MCF 10A (cell line): ENCODE measurements at regions not wholly inside any gene's neighbourhood (a gene's known extent, or its start where the extent isn't known, plus 50 kb on each side); places are given as distances from the start of the nearest gene placed in this dataset.

ENCODE experiments used
- BruUV-seq: library from RNA; stranded (reverse); fragments of 400-500 nt; replicated peaks from 2 replicates; lab custom pipeline; 2021; lab: Mats Ljungman, UMichigan
- CTCF ChIA-PET: fragments of 300-600 bp; sonication (Branson Sonifier 250); formaldehyde crosslinking; extraction: SDS; loops from one replicate; lab custom pipeline; 2021; ENCODE audit warnings: antibody characterized with exemption, inconsistent platforms; lab: Yijun Ruan, JAX
- POLR2A ChIA-PET: fragments of 300-600, 350-650 bp; sonication (Branson Sonifier 250); formaldehyde crosslinking; extraction: SDS; loops from one replicate; lab custom pipeline; 2020; ENCODE audit warnings: antibody characterized with exemption, inconsistent platforms; lab: Yijun Ruan, JAX
- DNase-seq: peaks from one replicate; pipeline ENCODE4 v3.0.0-alpha.2; 2018; ENCODE audit not compliant: unreplicated experiment
- H3K27ac Mint-ChIP-seq: one replicate; pipeline ENCODE4 v1.8.0; 2022; ENCODE audit warnings: mild to moderate bottlenecking, low read depth, mixed read lengths; ENCODE audit not compliant: unreplicated experiment
- H3K27me3 Mint-ChIP-seq: one replicate; pipeline ENCODE4 v1.8.0; 2022; ENCODE audit warnings: mixed read lengths; ENCODE audit not compliant: insufficient read depth, unreplicated experiment
- H3K36me3 Mint-ChIP-seq: one replicate; pipeline ENCODE4 v1.8.0; 2022; ENCODE audit warnings: mild to moderate bottlenecking, moderate library complexity, mixed read lengths; ENCODE audit not compliant: insufficient read depth, unreplicated experiment
- H3K4me1 Mint-ChIP-seq: one replicate; pipeline ENCODE4 v1.8.0; 2022; ENCODE audit warnings: mixed read lengths; ENCODE audit not compliant: insufficient read depth, unreplicated experiment
- H3K4me3 Mint-ChIP-seq: one replicate; pipeline ENCODE4 v1.8.0; 2022; ENCODE audit warnings: mild to moderate bottlenecking, moderate library complexity, mixed read lengths; ENCODE audit not compliant: unreplicated experiment
- H3K9me3 Mint-ChIP-seq: one replicate; pipeline ENCODE4 v1.8.0; 2022; ENCODE audit warnings: mixed read lengths; ENCODE audit not compliant: unreplicated experiment
- intact Hi-C: fragments of 100-400 bp; cut with micrococcal nuclease; formaldehyde crosslinking; loops from 2 replicates; pipeline ENCODE4 v1.14.1; 2022
- TF ChIP-seq, protein P1 (sequence below): fragments of 200-600 bp; IDR thresholded peaks from one replicate; pipeline ENCODE4 v1.8.0; 2022; ENCODE audit warnings: antibody characterized with exemption, mild to moderate bottlenecking; ENCODE audit not compliant: unreplicated experiment

DNA sequence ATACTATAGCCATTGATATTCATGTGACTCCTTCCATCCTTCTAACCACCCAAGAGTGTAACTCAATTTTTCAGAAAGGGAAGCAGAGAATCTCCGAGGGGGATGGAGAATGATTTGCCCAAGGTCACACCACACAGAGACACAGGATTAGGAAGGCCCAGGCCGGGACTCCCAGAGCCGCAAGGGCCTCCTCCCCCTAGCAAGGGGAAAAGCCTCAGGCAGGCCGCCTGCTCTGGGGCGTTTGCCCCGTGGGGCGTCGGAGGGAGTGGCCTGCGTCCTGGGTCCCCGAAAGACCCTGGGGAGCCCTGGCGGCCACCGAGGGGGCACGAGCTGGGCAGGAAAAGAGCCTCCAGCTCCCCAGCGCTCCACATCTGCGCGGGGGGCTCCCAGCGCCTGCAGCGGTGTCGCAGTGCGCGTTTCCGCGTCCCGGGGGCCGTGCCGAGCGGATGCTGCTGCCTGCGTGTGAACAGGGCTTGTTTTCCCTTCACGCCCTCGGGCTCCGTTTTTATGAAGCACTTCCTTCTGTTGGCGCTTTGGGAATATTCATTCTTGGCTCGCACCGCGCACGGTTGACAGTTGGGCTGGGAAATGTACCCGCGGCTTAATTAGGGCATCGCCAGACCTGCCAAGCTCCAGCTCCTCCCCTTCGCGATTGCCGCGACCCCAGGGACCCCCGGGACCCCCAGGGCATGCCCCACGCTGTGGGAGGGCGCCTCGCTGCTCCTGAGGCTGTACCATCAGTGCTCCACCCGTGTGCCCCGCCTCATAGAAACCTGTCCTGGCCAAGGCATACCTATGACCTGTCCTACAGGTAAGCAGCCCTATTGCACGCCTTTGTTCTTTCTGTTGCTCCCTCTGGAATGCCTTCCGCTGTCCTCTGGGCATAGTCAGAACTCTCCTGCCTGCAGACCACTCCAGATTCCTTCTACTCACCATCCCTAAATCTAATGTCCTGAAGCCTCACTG is 158.9 kb upstream of the GLI2 start:
- ChIA-PET CTCF (no interaction called here), POLR2A (no interaction called here)
- Mint-ChIP-seq H3K36me3 (peaks cover 6% of the 10 kb centered on the region), H3K9me3 (no peaks in the 10 kb centered on the region), H3K27ac (no peak overlapping the region), H3K4me1 (peaks cover 6% of the 10 kb centered on the region), H3K4me3 (no peak overlapping the region), H3K27me3 (no peaks in the 10 kb centered on the region)
- intact Hi-C loops: no loop called here
- DNase-seq: no peak
- TF ChIP-seq, protein P1, sequence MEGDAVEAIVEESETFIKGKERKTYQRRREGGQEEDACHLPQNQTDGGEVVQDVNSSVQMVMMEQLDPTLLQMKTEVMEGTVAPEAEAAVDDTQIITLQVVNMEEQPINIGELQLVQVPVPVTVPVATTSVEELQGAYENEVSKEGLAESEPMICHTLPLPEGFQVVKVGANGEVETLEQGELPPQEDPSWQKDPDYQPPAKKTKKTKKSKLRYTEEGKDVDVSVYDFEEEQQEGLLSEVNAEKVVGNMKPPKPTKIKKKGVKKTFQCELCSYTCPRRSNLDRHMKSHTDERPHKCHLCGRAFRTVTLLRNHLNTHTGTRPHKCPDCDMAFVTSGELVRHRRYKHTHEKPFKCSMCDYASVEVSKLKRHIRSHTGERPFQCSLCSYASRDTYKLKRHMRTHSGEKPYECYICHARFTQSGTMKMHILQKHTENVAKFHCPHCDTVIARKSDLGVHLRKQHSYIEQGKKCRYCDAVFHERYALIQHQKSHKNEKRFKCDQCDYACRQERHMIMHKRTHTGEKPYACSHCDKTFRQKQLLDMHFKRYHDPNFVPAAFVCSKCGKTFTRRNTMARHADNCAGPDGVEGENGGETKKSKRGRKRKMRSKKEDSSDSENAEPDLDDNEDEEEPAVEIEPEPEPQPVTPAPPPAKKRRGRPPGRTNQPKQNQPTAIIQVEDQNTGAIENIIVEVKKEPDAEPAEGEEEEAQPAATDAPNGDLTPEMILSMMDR: no peak
- BruUV-seq: no TSS peak

DNA sequence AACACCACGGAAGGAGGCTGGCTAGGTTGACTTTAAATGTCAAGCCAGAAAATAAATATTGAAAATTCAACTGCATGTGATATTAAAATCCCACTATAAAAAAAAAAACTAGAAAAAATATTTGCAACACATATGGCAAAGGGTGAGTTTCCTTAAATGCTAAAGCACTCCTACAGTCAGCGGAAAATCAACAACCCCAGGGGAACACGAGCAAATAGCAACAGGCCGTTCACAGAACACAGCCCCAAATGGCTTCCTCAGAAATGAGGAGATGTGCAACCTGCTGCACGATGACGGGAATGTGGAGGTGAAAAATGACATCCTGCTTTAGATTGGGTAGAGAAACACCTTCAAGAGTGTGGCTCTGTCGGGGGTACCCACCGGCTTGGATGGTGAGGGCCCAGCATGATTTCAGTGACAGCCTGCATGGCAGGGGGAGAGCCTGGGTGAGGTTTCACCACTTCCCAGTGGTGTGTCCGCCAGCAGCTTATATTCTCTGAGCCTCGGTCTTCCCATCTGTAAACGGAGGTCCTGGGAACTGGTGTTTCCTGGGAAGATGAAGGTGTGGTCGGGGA is 157.9 kb upstream of the GLI2 start:
- DNase-seq: no peak
- intact Hi-C loops: no loop called here

DNA sequence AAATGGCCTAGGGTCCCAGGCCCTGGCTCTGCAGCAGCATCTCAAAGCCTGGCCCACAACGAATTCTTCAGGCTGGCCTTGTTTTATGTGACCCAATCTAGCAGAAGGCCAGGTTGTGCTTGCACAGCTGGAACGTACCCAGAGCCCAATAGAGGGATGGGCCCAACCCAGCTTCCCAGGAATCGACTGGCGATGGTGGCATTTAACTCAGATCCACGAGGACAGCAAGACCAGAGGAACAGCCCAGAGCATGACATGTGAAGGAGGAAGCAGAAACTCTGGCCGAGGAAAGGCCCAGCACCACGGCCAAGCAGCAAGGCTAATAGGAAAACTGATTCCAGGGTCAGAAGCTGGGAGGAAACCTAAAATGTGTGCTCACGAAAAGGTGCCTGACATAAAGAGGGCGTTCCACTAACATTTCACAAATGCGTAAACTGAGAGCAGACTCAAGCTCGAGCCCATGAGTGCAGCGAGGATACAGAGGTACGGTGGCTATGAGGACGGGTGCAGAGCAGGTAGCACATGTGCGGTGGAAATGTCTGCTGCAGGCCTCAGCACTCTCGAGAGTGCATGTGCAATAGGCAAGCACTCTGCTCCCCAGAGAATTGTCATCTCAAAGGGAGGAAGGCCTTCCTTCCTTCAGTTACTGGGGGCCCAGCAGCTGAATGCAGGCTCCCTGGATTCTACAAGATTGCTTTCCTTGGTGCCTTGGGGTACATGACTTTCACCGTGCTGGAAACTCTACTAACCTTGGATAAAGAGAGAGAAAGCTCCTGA is 156.9 kb upstream of the GLI2 start:
- H3K36me3 Mint-ChIP-seq: peaks cover 6% of the 10 kb centered on the region
- POLR2A ChIA-PET: no interaction called here

More for the DNA sequence above, 157.9 kb upstream of the GLI2 start:
- Mint-ChIP-seq H3K36me3 (peaks cover 6% of the 10 kb centered on the region), H3K4me3 (no peak overlapping the region), H3K27ac (no peak overlapping the region), H3K4me1 (peaks cover 6% of the 10 kb centered on the region), H3K9me3 (peaks cover 2% of the 10 kb centered on the region), H3K27me3 (no peaks in the 10 kb centered on the region)
- ChIA-PET CTCF (no interaction called here), POLR2A (no interaction called here)
- BruUV-seq: no TSS peak
- TF ChIP-seq, protein P1: no peak

More for the DNA sequence above, 156.9 kb upstream of the GLI2 start:
- H3K27me3 Mint-ChIP-seq: no peaks in the 10 kb centered on the region
- H3K4me1 Mint-ChIP-seq: peaks cover 6% of the 10 kb centered on the region
- intact Hi-C loops: no loop called here
- TF ChIP-seq, protein P1: no peak
- H3K4me3 Mint-ChIP-seq: no peak overlapping the region
- no TSS peak for BruUV-seq
- H3K27ac Mint-ChIP-seq: no peak overlapping the region
- H3K9me3 Mint-ChIP-seq: peaks cover 7% of the 10 kb centered on the region
- CTCF ChIA-PET: interaction anchor here (0.8 to 1.6 kb wide), 2 partner anchors 9 to 24 kb away, joined by 3 to 5 read pairs; no protein-coding TSS in a partner anchor
- DNase-seq: no peak
